KOPT-K1 (cell line): ENCODE measurements at regions not wholly inside any gene's neighbourhood (a gene's known extent, or its start where the extent isn't known, plus 50 kb on each side); places are given as distances from the start of the nearest gene placed in this dataset.
"Not testable (repeated sequence)": the region's sequence is repeated elsewhere in the genome, so short reads cannot be mapped to it uniquely, and the experiment has no call there.

Experiments
- H3K27ac ChIP-seq: fragments of 200-600 bp; sonication (generic); 2 replicates; pipeline ENCODE4 v1.5.1; 2016; ENCODE audit warnings: antibody characterized with exemption, mild to moderate bottlenecking, low read depth, low read length; ENCODE audit not compliant: poor library complexity, severe bottlenecking
- H3K36me3 ChIP-seq: fragments of 200-600 bp; sonication (generic); 2 replicates; pipeline ENCODE4 v1.5.1; 2017; ENCODE audit warnings: antibody characterized with exemption, mild to moderate bottlenecking, low read length, moderate library complexity; ENCODE audit not compliant: insufficient read depth
- H3K9me3 ChIP-seq: fragments of 200-600 bp; sonication (generic); 2 replicates; pipeline ENCODE4 v1.5.1; 2017; ENCODE audit warnings: antibody characterized with exemption, low read length, mild to moderate bottlenecking; ENCODE audit not compliant: insufficient read depth, poor library complexity, severe bottlenecking

DNA sequence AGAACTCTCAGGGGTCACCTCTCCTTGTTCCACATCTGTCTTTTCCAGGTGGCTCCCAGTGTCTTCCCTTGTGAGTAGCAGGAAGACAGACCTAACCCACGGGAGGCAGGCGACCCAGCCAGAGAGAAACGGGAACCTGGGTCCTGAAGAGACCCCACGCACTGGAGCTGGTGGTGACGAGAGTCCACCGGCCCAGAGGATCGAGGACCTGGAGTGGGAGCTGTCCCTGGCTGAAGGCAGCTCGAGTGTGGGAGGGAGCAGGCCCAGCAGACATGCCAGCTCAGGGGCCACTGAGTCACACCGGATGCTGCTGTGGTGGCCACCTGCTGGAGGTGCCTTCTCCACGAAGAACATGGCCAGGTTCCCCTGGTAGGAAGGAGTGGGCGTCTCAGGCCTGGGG lies 66.5 kb upstream of the ATP12A start:
- Histone ChIP-seq H3K36me3 (no peaks in the 10 kb centered on the region), H3K9me3 (no peaks in the 10 kb centered on the region), H3K27ac (no peak overlapping the region)

DNA sequence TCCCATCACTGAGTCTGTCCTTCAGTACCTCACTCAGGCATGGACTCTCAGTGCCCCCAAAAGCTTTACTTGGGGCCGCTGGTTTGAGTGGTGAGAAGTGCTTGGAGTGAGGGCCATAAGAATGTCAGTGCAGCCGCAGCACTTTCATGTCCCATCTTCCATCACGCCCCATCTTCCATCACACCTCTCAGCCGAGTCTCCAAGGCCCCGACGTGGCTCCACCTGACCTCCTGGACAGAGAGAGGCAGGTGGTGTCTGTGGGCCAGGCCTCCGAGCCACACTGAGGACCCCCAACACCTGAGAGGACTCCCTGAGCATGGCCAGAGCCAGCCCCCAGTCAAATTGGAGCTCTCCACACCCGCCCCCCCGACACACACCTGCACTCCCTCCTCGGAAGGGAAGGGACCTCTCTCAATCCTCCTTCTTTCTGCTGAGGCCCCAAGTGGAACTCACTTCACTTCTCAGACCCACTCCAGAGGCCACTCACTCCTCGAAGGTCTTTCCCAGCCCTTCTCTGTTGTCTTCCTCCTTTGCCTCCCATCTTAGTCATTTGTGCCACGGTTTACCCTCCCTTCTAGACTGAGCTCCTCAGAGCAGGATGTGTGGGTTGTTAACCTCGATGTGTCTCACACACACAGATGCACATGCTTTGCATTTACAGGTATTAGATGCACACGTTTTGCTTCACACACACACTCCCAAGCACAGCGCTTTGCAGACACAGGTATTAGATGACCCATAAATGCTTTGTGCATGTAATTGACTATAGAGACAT lies 65.7 kb upstream of the ATP12A start:
- Histone ChIP-seq H3K9me3 (no peaks in the 10 kb centered on the region), H3K27ac (no peak overlapping the region), H3K36me3 (no peaks in the 10 kb centered on the region)

DNA sequence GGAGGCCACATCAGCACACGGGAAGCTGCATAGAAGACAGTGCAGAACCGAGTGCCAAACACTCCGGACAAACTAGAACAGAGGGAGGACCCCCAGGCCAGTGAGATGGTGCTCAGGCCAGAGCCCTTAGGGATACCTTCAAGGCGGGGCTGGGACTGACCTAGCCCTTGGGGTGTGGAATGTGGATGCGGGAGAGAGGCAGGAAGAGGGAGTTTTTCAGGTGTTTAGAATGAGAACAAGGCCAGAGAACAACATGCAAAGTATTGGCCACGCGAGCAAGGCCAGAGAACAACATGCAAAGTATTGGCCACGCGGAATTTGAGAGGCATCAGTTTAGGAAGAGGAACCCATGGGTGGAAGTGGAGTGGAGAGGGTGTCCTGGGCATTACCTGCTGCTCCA lies 65.1 kb upstream of the ATP12A start:
- no peaks in the 10 kb centered on the region for H3K36me3 ChIP-seq
- no peak overlapping the region for H3K27ac ChIP-seq
- peaks cover 5% of the 10 kb centered on the region for H3K9me3 ChIP-seq

DNA sequence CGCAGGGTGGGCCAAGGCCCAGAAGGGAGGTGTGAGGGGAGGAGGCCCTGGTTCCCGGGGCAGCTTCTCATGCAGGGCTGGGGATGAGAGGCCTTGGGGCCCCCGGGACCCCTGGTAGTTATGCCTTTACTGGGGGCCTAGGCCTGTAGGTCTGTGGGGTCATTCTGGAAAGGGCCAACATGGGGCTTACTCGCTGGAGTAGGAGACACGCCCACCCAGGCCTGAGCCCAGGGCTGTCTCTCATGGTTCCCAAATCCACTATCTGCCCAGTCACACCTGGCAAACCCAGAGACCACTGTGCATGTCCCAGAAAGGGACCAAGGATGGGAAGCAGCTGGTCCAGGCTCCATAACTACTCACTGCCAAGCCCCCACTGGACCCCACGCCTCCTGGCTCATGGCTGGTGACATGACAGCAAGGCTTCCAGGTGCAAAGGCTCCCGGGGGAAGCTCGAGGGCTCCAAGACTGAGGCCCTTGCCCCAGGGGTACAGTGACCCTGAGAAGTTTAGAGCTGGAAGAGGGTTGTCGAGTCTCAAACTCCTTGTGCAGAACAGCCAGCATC lies 64.2 kb upstream of the ATP12A start:
- peaks cover 5% of the 10 kb centered on the region for H3K9me3 ChIP-seq
- no peaks in the 10 kb centered on the region for H3K36me3 ChIP-seq
- H3K27ac ChIP-seq, result no peak overlapping the region

DNA sequence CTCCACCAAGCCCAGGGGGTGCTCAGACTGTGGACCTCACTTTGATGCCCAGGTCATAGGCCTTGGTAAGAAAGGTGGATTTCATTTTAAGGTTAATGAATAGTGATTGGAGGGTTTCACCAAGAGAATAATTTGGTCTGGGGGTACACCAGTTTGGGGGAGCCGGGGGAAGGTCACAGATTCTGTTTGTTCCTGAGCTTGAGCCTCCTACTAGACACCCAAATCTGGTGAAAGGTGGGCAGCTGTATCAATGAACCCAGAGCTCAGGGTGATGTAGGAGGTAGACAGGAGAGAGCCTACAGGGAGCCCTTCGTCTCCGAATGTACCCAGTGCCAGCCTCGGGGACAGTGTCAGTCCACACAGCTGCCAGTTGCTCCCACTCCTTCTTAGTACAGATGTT lies 63.7 kb upstream of the ATP12A start:
- peaks cover 5% of the 10 kb centered on the region for H3K9me3 ChIP-seq
- no peak overlapping the region for H3K27ac ChIP-seq
- H3K36me3 ChIP-seq, result no peaks in the 10 kb centered on the region

DNA sequence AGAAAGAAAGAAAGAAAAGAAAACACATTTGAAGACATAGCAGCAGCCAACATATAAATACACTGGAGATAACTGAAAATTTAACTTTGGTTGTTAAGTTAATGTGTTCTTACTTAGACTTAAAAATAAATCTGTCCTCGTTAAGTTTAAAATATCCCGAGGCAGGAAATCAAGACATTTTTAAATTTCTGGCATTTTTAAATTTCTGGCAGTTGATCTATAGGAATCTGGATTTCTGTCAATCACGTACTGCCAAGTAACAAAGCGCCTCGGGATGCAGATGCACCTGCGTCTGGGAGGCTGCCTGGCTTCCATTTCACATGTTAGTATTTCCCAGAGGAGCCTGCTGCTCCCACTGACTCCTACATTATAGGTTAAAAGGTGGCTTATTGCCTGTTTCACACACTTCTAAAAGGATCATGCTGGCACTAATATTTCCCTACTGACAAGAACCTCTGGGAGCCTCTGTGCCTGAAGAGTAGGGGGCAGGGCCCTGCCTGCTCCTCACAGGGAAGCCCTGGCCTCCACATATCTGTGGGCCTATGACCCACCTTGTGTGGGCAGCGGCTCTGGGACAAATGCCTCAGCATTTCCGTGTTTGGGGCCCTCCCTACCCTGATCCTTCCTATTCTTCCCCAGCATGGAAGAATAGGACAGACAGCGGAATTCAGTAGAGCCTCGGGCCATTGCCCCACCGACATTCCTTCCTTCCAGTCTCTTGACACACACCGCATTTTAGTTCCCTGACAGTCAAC lies 62.8 kb upstream of the ATP12A start:
- H3K36me3 ChIP-seq, result no peaks in the 10 kb centered on the region
- H3K9me3 ChIP-seq, result peaks cover 5% of the 10 kb centered on the region
- peak overlapping the region; percentile 23 for H3K27ac ChIP-seq

DNA sequence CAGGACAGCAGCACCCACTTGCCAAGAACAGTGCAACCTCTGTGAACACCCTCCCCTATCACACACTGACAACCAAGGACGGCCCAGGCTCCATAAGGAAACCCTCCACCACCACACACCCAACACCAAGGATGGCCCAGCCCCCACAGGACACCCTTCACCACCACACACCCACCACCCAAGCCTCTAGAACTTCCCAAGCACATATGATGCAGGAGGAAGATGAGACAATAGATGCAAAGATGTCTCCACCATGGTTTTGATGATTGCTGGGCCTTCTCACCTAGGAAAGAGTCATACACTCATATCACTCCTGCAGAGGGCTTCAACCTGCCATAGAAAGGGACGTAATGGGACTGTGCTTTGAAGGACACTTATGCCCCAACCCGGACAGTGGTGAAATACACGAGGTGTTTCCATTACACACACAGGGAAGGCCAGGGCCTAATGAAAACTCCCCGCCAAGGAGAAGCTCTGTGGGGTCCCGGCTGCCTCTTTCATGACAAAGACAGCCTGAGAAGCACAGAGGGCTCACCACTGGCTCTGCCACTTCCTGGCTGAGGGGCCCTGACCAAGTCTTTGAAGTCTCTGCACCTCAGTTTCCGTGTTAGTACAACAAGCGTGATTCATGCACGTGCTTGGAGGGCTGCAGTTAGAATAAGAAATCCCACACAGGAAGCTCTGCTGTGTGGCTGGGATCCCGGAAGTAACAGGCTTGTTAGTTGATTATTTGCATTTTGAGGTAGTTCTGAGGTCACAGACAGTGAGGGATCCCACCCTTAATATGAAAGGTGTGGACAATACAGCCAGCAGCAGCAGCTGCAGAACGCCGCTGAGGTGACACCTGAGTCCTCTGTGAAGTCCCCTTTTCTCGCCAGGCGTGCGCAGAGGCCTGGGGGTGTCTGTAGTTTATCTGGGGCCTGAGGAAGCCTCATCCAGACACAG lies 61.9 kb upstream of the ATP12A start:
- Histone ChIP-seq H3K27ac (peak overlapping the region; percentile 23), H3K9me3 (peaks cover 5% of the 10 kb centered on the region)

DNA sequence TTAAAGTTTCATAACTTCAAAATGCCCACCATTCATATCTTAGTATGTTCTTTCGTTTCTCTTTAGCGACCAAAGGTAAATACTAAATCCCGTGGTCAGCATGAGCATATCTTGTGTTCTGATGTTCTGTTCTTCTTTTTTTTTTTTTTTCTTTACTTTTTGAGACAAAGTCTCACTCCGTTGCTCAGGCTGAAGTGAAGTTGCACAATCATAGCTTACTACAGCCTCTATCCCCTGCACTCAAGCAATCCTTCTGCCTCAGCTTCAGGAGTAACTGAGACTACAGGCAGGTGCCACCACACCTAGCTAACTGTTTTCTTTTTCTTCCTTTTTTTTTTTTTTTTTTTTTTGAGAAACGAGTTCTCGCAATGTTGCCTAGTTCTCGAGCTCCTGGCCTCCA lies 60.9 kb upstream of the ATP12A start:
- H3K36me3 ChIP-seq, result no peaks in the 10 kb centered on the region
- H3K27ac ChIP-seq, result peak overlapping the region; percentile 23
- peaks cover 5% of the 10 kb centered on the region for H3K9me3 ChIP-seq

More for the DNA sequence above, 61.9 kb upstream of the ATP12A start:
- H3K36me3 ChIP-seq, result no peaks in the 10 kb centered on the region

DNA sequence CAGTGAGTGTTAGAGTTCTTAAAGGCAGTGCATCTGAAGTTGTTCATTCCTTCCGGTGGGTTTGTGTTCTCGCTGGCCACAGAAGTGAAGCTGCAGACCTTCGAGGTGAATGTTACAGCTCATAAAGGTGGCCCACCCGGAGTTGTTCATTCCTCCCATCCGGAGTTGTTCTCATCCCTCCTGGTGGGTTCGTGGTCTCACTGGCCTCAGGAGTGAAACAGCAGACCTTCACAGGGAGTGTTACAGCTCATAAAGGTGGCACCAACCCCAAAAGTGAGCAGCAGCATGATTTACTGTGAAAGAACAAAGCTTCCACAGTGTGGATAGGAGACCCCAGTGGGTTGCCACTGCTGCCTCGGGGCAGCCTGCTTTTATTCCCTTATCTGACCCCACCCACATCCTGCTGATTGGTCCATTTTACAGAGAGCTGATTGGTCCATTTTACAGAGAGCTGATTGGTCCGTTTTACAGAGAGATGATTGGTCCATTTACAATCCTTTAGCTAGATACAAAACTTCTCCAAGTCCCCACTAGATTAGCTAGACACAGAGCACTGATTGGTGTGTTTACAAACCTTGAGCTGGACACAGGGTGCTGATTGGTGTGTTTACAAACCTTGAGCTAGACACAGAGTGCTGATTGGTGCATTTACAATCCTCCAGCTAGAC lies 57.6 kb upstream of the ATP12A start:
- not testable (repeated sequence) for H3K36me3 ChIP-seq, H3K9me3 ChIP-seq, H3K27ac ChIP-seq

DNA sequence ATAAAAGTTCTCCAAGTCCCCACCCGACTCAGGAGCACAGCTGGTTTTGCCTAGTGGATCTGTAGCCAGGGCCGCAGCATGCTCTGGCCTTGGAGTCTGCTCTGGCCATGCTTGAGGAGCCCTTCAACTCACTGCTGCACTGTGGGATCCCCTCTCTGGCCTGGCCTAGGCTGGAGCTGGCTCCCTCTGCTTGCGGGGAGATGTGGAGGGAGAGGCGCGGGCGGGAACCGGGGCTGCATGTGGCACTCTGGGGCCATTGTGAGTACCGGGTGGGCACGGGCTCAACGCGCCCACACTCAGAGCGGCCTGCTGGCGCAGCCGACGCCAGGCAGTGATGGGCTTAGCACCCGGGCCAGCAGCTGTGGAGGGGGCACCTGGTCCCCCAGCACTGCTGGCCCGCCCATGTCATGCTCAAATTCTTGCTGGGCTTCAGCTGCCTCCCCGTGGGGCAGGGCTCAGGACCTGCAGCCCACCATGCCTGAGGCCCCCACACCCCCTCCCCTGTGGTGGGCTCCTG lies 57.0 kb upstream of the ATP12A start:
- peaks cover 5% of the 10 kb centered on the region for H3K9me3 ChIP-seq
- H3K36me3 ChIP-seq, result no peaks in the 10 kb centered on the region
- H3K27ac ChIP-seq, result no peak overlapping the region

DNA sequence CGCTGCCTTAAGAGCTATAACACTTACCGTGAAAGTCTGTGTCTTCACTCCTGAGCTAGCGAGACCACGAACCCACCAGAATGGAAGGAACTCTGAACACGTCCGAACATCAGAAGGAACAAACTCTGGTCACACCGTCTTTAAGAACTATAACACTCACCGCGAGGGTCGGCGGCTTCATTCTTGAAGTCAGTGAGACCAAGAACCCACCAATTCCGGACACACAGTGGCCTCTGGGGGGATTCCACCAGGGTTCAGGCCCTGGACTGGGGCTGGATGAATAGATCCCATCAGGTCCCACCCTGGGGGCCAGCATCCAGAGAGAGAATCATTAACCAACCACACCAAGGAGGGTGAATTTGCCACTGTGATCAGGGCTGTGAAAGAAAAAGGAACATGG lies 55.8 kb upstream of the ATP12A start:
- Histone ChIP-seq H3K9me3 (peaks cover 5% of the 10 kb centered on the region), H3K36me3 (no peaks in the 10 kb centered on the region), H3K27ac (no peak overlapping the region)

DNA sequence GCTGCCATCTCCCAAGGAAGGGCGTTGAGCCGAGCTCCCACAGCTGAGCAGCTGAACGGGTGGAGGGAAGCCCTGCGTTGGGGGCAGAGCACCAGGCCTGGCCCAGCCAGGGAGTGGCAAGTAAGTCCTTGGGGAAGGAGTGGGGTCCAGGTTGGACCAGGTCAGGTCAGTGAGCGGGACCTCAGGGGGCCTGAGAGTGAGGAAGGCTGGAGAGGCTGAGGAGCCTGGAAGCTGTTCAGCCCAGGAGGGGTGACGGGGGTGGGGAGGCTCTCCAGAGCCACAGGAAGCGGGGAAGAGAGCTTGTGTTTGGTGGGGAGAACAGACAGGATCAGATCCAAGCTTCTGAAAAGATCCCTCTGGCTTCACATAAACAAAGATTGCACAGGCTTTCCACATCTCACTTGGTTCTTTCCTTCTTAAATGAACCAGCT lies 55.4 kb upstream of the ATP12A start:
- H3K27ac ChIP-seq, result no peak overlapping the region
- peaks cover 2% of the 10 kb centered on the region for H3K9me3 ChIP-seq
- H3K36me3 ChIP-seq, result no peaks in the 10 kb centered on the region

DNA sequence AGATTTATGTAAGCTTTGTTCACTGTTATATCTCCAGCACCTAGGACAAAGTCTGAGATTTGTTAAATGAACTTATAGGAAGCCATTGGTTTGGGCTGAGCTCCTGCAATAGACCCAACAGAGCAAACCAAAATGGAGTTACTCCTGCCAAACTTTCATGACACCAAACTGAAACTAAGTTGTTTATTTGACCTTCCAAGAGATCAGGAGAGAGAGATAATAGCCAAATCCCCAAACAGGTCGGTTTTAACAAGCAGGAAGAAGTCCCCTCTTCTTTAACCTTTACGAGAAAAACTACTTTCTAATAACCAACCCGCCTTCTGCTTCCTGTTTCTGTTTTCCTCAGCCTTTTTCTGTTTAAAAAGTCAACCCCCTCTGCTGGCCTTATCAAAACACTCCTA lies 54.9 kb upstream of the ATP12A start:
- no peaks in the 10 kb centered on the region for H3K9me3 ChIP-seq
- H3K36me3 ChIP-seq, result no peaks in the 10 kb centered on the region
- no peak overlapping the region for H3K27ac ChIP-seq
